Hepatocyte (in vitro differentiated cells): ENCODE measurements at regions not wholly inside any gene's neighbourhood (a gene's known extent, or its start where the extent isn't known, plus 50 kb on each side); places are given as distances from the start of the nearest gene placed in this dataset.

Experiments
- EZH2 ChIP-seq: fragments of 200-600 bp; sonication (generic); IDR thresholded peaks from 2 replicates; pipeline ENCODE4 v1.6.1; 2016; ENCODE audit warnings: antibody characterized with exemption, mild to moderate bottlenecking, borderline replicate concordance
- TF ChIP-seq, protein P1 (sequence below): fragments of 200-600 bp; sonication (generic); IDR thresholded peaks from 2 replicates; pipeline ENCODE4 v1.5.1; 2016; ENCODE audit warnings: antibody characterized with exemption, mild to moderate bottlenecking; ENCODE audit not compliant: poor library complexity

DNA sequence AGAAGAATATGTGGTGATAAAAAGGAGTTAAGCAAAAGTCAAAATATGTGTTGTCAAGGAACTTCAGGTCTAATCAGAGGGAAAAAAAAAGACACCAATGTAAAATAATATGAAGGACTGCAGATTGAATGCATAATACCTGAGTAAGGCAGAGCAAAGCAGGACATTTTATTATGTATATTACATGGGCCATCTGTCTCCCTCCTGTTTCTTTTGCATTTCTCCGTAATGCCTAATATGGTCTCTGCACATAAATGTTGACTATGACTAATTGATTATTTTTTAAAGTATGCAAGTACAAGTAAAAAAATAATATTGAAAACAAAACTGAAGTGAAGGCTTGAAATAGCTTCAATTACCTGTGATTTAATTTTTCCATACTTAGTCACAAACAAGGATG lies 384.7 kb upstream of the MAN1A1 start:
- TF ChIP-seq, protein P1, sequence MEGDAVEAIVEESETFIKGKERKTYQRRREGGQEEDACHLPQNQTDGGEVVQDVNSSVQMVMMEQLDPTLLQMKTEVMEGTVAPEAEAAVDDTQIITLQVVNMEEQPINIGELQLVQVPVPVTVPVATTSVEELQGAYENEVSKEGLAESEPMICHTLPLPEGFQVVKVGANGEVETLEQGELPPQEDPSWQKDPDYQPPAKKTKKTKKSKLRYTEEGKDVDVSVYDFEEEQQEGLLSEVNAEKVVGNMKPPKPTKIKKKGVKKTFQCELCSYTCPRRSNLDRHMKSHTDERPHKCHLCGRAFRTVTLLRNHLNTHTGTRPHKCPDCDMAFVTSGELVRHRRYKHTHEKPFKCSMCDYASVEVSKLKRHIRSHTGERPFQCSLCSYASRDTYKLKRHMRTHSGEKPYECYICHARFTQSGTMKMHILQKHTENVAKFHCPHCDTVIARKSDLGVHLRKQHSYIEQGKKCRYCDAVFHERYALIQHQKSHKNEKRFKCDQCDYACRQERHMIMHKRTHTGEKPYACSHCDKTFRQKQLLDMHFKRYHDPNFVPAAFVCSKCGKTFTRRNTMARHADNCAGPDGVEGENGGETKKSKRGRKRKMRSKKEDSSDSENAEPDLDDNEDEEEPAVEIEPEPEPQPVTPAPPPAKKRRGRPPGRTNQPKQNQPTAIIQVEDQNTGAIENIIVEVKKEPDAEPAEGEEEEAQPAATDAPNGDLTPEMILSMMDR = no peak
- no peak for TF ChIP-seq EZH2
